HUES48 (cell line): ENCODE measurements at regions not wholly inside any gene's neighbourhood (a gene's known extent, or its start where the extent isn't known, plus 50 kb on each side); places are given as distances from the start of the nearest gene placed in this dataset.

Experiments
- H3K27ac ChIP-seq: one replicate; pipeline ENCODE4 v1.7.0; 2013; ENCODE audit warnings: low read depth, low read length, inconsistent platforms
- H3K27me3 ChIP-seq: 2 replicates; pipeline ENCODE4 v1.6.1; 2013; ENCODE audit warnings: mild to moderate bottlenecking, low read length; ENCODE audit not compliant: control insufficient read depth, insufficient read depth
- H3K36me3 ChIP-seq: 2 replicates; pipeline ENCODE4 v1.6.1; 2013; ENCODE audit warnings: low read length; ENCODE audit not compliant: control insufficient read depth, insufficient read depth
- H3K4me1 ChIP-seq: 2 replicates; pipeline ENCODE4 v1.6.1; 2013; ENCODE audit warnings: mild to moderate bottlenecking, low read length; ENCODE audit not compliant: control insufficient read depth, insufficient read depth
- H3K4me3 ChIP-seq: 2 replicates; pipeline ENCODE4 v1.5.1; 2013; ENCODE audit warnings: mild to moderate bottlenecking, low read depth, low read length
- H3K9ac ChIP-seq: 2 replicates; pipeline ENCODE4 v1.6.1; 2013; ENCODE audit warnings: mild to moderate bottlenecking, low read depth, low read length, moderate library complexity
- H3K9me3 ChIP-seq: 2 replicates; pipeline ENCODE4 v1.6.1; 2013; ENCODE audit warnings: low read length; ENCODE audit not compliant: control insufficient read depth, insufficient read depth

DNA sequence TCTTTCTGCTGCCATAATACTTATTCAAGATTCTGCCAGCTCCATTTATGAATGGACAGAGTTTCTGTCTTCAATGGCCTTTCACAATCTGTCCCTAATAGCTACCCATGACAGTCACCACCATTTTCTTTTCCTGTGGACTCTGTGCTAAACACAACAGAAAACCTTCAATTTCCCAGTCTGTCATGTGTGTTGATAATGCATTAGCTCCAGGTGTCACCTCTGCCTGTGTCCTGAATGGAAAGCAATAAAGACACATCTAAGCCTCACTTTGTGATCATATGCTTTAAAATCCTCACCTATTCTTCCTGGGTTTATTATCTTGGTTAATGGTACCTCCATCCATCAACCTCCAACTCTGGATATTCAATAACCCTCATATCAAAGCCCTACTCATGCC lies 772.2 kb downstream of the DCDC2C start:
- Histone ChIP-seq H3K27me3 (no peaks in the 10 kb centered on the region), H3K9ac (no peak overlapping the region), H3K36me3 (no peaks in the 10 kb centered on the region), H3K4me3 (no peak overlapping the region), H3K27ac (no peak overlapping the region), H3K9me3 (peaks cover 3% of the 10 kb centered on the region), H3K4me1 (no peaks in the 10 kb centered on the region)

DNA sequence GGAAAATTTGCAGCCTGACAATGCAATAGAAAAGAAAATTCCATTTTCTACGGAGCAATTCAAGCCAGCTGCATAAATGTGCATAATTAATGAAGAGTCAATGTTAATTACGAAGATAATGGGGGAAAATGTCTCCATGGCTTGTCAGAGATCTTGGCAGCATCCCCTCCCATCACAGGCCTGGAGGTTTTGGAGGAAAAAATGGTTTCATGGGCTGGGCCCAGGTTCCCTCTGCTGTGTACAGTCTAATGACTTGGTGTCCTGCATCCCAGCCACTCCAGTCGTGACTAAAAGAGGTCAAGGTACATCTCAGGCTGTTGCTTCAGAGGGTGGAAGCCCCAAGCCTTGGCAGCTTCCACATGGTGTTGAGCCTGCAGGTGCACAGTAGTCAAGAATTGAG lies 779.7 kb downstream of the DCDC2C start:
- Histone ChIP-seq H3K27ac (no peak overlapping the region), H3K27me3 (no peaks in the 10 kb centered on the region), H3K4me1 (no peaks in the 10 kb centered on the region), H3K9me3 (peaks cover 21% of the 10 kb centered on the region), H3K36me3 (no peaks in the 10 kb centered on the region), H3K4me3 (no peak overlapping the region), H3K9ac (no peak overlapping the region)

DNA sequence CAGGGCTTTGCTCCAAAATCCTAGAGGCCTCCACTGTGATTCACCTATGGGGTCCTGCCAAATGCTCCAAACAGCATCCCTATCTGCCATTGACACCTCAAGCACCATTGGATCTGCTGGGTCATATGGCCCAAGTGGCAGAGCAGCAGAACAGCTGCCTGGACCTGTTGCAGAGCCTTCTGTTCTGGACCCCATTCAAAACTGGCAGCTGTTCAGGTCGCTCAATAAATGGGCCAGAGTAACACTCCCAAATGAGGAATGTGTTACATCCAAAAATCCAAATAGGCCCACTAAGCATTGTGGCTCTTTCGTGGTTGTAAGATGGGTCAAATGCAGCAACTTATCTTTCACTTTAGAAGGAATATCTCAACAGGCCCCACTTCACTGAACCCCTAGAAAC lies 783.6 kb downstream of the DCDC2C start:
- H3K9ac ChIP-seq = no peak overlapping the region
- no peak overlapping the region for H3K4me3 ChIP-seq
- H3K4me1 ChIP-seq = no peaks in the 10 kb centered on the region
- H3K36me3 ChIP-seq = no peaks in the 10 kb centered on the region
- H3K9me3 ChIP-seq = peaks cover 13% of the 10 kb centered on the region
- H3K27me3 ChIP-seq = no peaks in the 10 kb centered on the region
- H3K27ac ChIP-seq = no peak overlapping the region

DNA sequence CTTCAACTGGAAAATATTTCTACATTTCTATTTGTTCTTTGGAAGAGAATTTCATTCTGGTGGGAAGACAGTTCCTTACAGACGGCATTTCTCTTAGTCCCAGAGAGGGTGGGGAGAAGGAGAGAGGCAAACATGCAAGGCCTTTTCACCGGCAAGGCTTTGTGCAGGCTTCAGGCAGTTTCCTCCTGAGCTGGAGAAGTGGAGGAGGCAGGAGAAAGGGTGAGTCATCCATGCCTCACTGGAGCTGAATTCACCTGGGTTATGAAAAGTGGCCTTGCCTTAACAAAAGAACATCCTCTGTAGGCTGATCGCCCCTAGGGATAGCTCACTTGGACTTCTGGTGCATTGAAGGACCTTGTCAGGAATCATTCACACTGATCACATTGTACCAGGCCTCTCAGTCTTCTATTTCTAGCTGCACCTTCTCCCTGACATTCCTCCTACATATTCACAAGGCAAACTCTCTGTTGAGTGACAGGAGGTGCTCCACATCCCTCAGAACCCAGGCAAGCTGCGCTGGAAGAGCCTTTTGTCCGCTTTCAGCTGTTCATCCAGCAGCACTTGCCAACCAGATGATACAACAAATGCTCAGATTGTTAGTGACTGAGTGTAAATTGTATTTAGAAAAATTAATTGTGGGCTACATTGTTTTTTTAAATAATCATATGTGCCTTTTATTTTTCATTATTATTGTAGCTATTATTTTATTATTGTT lies 796.1 kb downstream of the DCDC2C start:
- Histone ChIP-seq H3K9me3 (no peaks in the 10 kb centered on the region), H3K4me1 (peaks cover 8% of the 10 kb centered on the region), H3K4me3 (no peak overlapping the region), H3K27ac (no peak overlapping the region), H3K9ac (no peak overlapping the region), H3K27me3 (no peaks in the 10 kb centered on the region), H3K36me3 (no peaks in the 10 kb centered on the region)

DNA sequence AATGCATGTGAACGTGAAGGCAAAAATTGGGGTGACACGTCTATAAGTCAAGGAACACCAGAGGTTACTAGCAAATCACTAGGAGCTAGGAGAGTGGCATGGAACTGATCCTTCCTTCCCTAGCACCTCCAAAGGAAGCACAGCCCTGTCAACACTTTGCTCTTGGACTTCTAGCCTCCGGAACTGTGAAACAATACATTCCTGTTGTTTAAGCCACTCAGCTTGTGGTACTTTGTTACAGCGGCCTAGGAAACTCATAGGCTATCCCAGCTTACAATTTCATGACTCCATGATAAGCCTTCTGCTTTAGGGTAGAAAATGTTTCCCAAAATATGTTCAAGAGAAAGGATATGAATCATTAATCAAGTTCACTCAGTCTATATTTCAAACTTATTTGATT lies 798.1 kb downstream of the DCDC2C start:
- no peaks in the 10 kb centered on the region for H3K36me3 ChIP-seq
- no peaks in the 10 kb centered on the region for H3K27me3 ChIP-seq
- H3K9ac ChIP-seq = no peak overlapping the region
- no peaks in the 10 kb centered on the region for H3K4me1 ChIP-seq
- no peak overlapping the region for H3K27ac ChIP-seq
- no peak overlapping the region for H3K4me3 ChIP-seq
- no peaks in the 10 kb centered on the region for H3K9me3 ChIP-seq

DNA sequence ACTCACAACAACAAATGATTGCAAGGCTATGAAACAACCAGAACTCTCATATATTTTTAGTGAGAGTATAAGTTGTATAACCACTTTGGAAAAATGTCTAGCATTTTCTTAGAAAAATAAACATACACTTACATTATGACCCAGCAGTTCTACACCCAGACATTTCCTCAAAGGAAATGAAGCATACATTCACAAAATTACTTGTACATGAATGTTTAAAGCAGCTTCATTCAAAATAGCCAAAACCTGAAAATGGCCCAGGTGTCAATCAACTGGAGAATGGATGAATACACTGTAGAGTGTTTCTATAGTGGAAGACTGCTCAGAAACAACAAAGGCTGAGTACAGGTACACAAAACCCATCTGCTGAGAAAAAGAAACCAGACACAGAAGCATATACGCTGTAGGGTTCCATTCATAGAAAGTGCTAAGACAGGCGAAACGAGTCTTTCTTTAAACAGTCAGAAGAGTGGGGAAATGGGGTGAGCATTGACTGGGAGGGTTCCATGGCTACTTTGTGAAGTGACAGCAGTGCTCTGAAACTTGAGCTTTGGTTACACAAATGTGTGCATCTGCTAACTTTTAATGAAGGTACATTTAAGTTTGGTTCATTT lies 799.0 kb downstream of the DCDC2C start:
- H3K27ac ChIP-seq = no peak overlapping the region
- no peaks in the 10 kb centered on the region for H3K9me3 ChIP-seq
- H3K36me3 ChIP-seq = no peaks in the 10 kb centered on the region
- H3K4me1 ChIP-seq = no peaks in the 10 kb centered on the region
- H3K4me3 ChIP-seq = no peak overlapping the region
- no peaks in the 10 kb centered on the region for H3K27me3 ChIP-seq
- H3K9ac ChIP-seq = no peak overlapping the region

DNA sequence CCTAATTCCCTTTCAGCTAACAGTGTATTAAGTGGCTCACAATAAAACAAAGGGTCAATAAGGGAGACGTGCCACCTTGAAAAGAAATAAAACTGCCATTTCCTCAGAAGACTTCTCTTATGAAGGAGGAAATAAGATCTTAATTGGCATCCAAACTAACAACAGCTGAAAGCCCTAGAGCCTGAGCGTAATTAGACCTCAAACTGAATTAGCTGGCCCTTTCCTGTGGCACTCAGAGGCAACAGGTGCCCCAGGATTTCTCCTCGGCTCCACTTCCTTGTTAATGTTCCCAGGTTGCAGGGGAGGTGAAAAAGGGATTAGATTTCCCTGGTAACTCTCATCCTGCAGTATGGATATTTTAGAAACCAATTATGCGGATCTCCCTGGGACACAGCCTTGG lies 804.3 kb downstream of the DCDC2C start:
- H3K9me3 ChIP-seq = no peaks in the 10 kb centered on the region

DNA sequence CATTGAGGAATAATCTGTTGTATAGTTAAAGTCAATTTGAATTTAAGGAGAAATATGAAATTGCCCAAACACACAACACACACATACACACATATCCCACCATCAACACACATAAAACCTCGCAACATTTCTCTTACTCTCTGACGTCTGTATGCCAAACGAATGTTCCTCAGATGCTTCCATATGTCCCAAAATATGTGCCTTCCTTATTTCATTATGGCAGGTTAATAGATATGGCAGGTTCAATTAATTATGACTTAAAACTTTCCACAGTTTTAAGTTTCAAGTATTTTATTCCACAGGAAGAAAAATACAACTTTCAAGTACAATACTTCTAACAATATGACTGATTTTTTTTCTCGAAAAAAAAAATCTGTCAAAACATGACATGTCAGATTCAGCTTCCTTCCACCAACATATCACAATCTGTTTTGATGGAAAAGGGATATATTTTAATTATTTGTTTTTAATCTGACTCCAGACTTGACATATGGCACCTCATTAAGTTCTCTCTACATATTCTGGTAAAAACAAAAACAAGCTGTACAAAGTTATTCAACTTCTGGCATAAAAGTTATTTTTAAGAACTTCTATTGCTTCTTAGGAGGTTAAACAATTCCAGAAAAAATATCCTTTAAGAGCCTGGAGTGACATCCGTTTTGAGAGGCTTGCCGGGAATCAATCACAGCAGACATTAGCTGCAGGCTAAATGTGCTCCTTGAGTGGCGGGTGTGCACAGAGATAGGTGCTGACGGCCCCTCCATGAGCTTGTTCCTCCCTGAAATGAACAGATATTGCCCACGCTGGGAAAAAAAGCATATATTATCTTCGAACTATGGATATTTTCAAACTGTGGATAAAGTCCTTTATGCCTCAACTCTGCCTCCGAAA lies 812.7 kb downstream of the DCDC2C start:
- no peak overlapping the region for H3K27ac ChIP-seq
- H3K9ac ChIP-seq = no peak overlapping the region
- H3K4me3 ChIP-seq = no peak overlapping the region
- H3K4me1 ChIP-seq = no peaks in the 10 kb centered on the region
- no peaks in the 10 kb centered on the region for H3K27me3 ChIP-seq
- no peaks in the 10 kb centered on the region for H3K9me3 ChIP-seq
- H3K36me3 ChIP-seq = no peaks in the 10 kb centered on the region

More for the DNA sequence above, 804.3 kb downstream of the DCDC2C start:
- no peaks in the 10 kb centered on the region for H3K4me1 ChIP-seq
- H3K9ac ChIP-seq = no peak overlapping the region
- no peak overlapping the region for H3K27ac ChIP-seq
- H3K36me3 ChIP-seq = no peaks in the 10 kb centered on the region
- no peak overlapping the region for H3K4me3 ChIP-seq
- H3K27me3 ChIP-seq = no peaks in the 10 kb centered on the region

DNA sequence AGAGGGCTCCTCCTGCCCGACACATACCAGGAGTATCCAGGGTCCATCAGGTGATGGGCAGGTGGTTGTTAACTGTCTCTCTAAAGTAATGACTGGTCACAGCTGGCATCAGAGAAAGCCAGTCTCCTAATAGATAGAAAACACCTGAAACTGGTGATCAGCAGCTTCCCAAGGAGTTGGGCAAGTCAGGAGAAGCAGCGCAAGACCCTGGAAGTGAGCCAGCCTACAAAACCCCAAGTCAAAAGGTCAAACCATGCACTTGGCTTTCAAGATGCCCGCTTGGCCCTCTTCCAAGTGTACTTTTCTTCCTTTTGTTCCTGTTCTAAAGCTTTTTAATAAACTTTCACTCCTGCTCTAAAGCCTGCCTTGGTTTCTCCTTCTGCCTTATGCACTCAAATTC lies 815.2 kb downstream of the DCDC2C start:
- Histone ChIP-seq H3K27me3 (no peaks in the 10 kb centered on the region), H3K36me3 (no peaks in the 10 kb centered on the region), H3K4me3 (no peak overlapping the region), H3K9me3 (no peaks in the 10 kb centered on the region), H3K4me1 (no peaks in the 10 kb centered on the region), H3K9ac (no peak overlapping the region), H3K27ac (no peak overlapping the region)

DNA sequence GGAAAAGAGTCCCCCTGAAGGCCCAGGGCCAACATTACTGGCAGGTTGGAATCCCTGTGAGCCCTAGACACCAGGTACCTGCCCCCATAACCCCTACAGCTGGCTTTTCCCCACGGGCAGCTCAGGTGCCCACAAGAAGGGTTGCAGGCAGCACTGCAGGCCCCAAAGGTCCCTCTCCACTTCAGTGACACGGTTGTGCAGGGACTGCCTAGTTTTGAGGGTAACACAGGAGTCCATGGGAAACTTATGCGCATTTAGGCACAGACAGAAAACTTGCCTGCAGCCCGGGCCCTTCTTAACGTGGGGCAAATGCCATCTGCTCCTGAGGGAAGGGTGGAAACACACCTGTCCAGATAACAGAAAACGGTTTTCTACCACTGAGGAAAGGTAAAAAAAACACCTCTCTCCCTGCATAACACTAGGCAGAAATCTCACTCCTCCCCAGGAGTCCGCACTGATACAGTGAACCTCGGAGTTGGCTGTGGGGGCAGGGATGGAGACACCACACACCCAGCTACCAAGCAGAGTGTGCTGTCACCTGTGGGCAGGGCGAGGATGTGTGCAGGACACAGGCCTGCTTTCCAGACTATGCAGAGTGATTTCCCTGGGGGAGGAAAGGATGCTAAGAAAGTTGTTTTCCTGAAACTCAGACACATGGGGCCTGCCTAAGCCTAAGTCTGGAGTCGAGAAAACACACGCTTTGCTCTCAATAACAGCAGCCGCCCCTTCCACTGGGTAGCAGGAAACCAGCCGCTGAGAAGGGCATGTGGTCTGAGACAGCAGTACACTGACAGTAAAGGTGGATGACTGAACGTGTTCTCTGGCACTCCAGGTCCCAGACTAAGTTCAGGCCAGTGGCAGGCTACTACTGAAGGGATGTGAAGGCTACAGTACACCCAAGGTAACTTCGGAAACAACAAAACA lies 819.4 kb downstream of the DCDC2C start:
- Histone ChIP-seq H3K4me3 (no peak overlapping the region), H3K4me1 (no peaks in the 10 kb centered on the region)

More for the DNA sequence above, 819.4 kb downstream of the DCDC2C start:
- H3K9ac ChIP-seq = no peak overlapping the region
- H3K27me3 ChIP-seq = no peaks in the 10 kb centered on the region
- H3K27ac ChIP-seq = no peak overlapping the region
- no peaks in the 10 kb centered on the region for H3K9me3 ChIP-seq
- no peaks in the 10 kb centered on the region for H3K36me3 ChIP-seq
